ENCODE measurements at regions not wholly inside any gene's neighbourhood (a gene's known extent, or its start where the extent isn't known, plus 50 kb on each side); places are given as distances from the start of the nearest gene placed in this dataset.

DNA sequence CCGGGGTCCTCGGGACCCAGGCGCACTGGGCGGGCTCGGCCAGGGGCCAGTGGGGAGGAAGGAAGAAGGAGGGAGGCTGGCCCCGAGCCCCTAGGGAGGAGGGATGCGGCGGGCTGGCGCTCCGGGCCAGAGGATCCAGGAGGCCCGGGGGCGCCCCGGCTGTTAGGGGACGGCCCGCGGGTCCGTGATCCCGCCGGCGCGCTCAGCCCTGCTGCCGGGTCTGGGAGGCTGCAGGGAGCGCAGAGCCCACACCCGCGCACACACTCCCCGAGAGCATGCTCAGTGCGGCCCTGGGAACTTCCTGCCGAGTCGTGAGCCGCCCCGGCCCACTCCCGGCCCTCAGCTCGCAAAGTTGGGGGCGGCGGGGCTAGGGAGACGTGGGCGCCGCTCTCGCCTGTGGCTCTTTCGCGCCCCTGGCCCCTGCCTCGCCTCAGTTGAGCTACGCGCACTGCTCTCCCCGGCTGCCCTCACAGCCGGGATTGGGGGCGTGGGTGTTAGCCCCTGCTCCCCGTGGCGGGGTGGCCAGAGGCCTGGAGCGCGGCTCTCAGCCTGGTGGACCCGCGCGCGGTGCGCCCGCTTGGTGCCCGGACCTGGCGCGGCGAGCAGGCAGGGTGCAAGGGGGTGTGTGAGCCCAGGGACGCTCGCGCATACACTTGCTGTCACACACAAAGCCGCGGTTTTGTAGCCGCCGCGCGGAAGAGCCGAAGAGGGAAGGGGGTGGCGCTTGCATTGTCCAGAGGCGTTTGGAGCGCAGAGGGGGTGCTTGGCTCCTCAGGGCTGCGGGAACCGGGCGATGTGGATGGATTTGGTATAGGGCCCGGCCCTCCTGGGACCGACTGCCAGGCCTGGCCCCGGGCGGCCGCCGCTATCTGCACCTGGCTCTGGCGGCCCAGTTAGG, 132.9 kb upstream of the MGAT5 start (continued):
- TF ChIP-seq RBM34 (IDR thresholded peaks at IDR 0.05; ENCODE audit: borderline replicate concordance, insufficient read depth, low read length) (peak; percentile 43; the same call in 1 of the 2 replicates), HMGN3 (IDR thresholded peaks at IDR 0.05; ENCODE audit: borderline replicate concordance, extremely low read depth, insufficient read length, low read depth, low read length) (no peak), ZNF263 (CRISPR knock-in tag; IDR thresholded peaks at IDR 0.05; ENCODE audit: borderline replicate concordance) (peak; percentile 54), HNRNPL (IDR thresholded peaks at IDR 0.05; ENCODE audit: low read depth, low read length) (peak; percentile 21; the same call in 1 of the 2 replicates), ATF1 (CRISPR knock-in tag; IDR thresholded peaks at IDR 0.05) (no peak), ATF1 (tag; IDR thresholded peaks at IDR 0.05) (0 out of 2 replicates have a peak, but pooled peaks have one; percentile 18), LCOR (CRISPR knock-in tag; IDR thresholded peaks at IDR 0.05) (0 out of 2 replicates have a peak, but pooled peaks have one; percentile 46), RBBP5 (IDR thresholded peaks at IDR 0.05; ENCODE audit: borderline replicate concordance, insufficient read depth, low read length, poor library complexity, severe bottlenecking) (peak; percentile 70), CHCHD3 (CRISPR knock-in tag; IDR thresholded peaks at IDR 0.05) (no peak), ETV6 (IDR thresholded peaks at IDR 0.05; ENCODE audit: borderline replicate concordance in 1 of 2, low read depth in 2 of 2, low read length in 1 of 2) (no peak), ETV6 (CRISPR knock-in tag; IDR thresholded peaks at IDR 0.05; ENCODE audit: borderline replicate concordance) (no peak), ZFX (CRISPR knock-in tag; IDR thresholded peaks at IDR 0.05) (peak; percentile 92), GABPB1 (CRISPR knock-in tag; IDR thresholded peaks at IDR 0.05) (peak; percentile 64), NFRKB (IDR thresholded peaks at IDR 0.05; ENCODE audit: low read depth) (no peak), SRF (CRISPR knock-in tag; IDR thresholded peaks at IDR 0.05) (no peak), ZNF57 (CRISPR knock-in tag; IDR thresholded peaks at IDR 0.05) (no peak), PHB (CRISPR knock-in tag; IDR thresholded peaks at IDR 0.05) (no peak), U2AF1 (optimal IDR thresholded peaks at IDR 0.05; ENCODE audit: low read depth, low read length) (peak; percentile 21), ZNF77 (CRISPR knock-in tag; IDR thresholded peaks at IDR 0.05) (no peak)
- TF ChIP-seq, protein P1, sequence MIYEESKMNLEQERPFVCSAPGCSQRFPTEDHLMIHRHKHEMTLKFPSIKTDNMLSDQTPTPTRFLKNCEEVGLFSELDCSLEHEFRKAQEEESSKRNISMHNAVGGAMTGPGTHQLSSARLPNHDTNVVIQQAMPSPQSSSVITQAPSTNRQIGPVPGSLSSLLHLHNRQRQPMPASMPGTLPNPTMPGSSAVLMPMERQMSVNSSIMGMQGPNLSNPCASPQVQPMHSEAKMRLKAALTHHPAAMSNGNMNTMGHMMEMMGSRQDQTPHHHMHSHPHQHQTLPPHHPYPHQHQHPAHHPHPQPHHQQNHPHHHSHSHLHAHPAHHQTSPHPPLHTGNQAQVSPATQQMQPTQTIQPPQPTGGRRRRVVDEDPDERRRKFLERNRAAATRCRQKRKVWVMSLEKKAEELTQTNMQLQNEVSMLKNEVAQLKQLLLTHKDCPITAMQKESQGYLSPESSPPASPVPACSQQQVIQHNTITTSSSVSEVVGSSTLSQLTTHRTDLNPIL (CRISPR knock-in tag; IDR thresholded peaks at IDR 0.05): no peak
- TF ChIP-seq, protein P2, sequence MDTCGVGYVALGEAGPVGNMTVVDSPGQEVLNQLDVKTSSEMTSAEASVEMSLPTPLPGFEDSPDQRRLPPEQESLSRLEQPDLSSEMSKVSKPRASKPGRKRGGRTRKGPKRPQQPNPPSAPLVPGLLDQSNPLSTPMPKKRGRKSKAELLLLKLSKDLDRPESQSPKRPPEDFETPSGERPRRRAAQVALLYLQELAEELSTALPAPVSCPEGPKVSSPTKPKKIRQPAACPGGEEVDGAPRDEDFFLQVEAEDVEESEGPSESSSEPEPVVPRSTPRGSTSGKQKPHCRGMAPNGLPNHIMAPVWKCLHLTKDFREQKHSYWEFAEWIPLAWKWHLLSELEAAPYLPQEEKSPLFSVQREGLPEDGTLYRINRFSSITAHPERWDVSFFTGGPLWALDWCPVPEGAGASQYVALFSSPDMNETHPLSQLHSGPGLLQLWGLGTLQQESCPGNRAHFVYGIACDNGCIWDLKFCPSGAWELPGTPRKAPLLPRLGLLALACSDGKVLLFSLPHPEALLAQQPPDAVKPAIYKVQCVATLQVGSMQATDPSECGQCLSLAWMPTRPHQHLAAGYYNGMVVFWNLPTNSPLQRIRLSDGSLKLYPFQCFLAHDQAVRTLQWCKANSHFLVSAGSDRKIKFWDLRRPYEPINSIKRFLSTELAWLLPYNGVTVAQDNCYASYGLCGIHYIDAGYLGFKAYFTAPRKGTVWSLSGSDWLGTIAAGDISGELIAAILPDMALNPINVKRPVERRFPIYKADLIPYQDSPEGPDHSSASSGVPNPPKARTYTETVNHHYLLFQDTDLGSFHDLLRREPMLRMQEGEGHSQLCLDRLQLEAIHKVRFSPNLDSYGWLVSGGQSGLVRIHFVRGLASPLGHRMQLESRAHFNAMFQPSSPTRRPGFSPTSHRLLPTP (IDR thresholded peaks at IDR 0.05; ENCODE audit: borderline replicate concordance, extremely low read depth, insufficient read length): no peak
- TF ChIP-seq, protein P3, sequence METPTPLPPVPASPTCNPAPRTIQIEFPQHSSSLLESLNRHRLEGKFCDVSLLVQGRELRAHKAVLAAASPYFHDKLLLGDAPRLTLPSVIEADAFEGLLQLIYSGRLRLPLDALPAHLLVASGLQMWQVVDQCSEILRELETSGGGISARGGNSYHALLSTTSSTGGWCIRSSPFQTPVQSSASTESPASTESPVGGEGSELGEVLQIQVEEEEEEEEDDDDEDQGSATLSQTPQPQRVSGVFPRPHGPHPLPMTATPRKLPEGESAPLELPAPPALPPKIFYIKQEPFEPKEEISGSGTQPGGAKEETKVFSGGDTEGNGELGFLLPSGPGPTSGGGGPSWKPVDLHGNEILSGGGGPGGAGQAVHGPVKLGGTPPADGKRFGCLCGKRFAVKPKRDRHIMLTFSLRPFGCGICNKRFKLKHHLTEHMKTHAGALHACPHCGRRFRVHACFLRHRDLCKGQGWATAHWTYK (CRISPR knock-in tag; IDR thresholded peaks at IDR 0.05): no peak
